ENCODE measurements at regions not wholly inside any gene's neighbourhood (a gene's known extent, or its start where the extent isn't known, plus 50 kb on each side); places are given as distances from the start of the nearest gene placed in this dataset.
"Not testable (repeated sequence)": the region's sequence is repeated elsewhere in the genome, so short reads cannot be mapped to it uniquely, and the experiment has no call there.

GRCh38 chr4:189547559-189547958 lies 393.1 kb upstream of the FRG1 start:
- no peaks in the 10 kb centered on the region for H3K4me1 ChIP-seq (ENCODE audit: control insufficient read depth in 1 of 2, low read depth in 2 of 2)
- DNase-seq (ENCODE audit: low spot score) (no peak), ATAC-seq (ENCODE audit: insufficient number of reproducible peaks, low FRiP score, low read depth) (no peak)
- H3K36me3 ChIP-seq = no peaks in the 10 kb centered on the region
- H3K27ac ChIP-seq = no peak overlapping the region
- H3K9me3 ChIP-seq = no peaks in the 10 kb centered on the region
- no peak overlapping the region for H3K4me3 ChIP-seq
- H3K27me3 ChIP-seq (replicated peaks; ENCODE audit: insufficient read depth) = no peaks in the 10 kb centered on the region
- TF ChIP-seq CTCF (IDR thresholded peaks at IDR 0.05) = no peak

GRCh38 chr4:189548484-189549125 lies 392.1 kb upstream of the FRG1 start:
- H3K36me3 ChIP-seq = no peaks in the 10 kb centered on the region
- DNase-seq (ENCODE audit: low spot score) (no peak), ATAC-seq (ENCODE audit: insufficient number of reproducible peaks, low FRiP score, low read depth) (no peak)
- H3K4me1 ChIP-seq (ENCODE audit: control insufficient read depth in 1 of 2, low read depth in 2 of 2) = no peaks in the 10 kb centered on the region
- no peaks in the 10 kb centered on the region for H3K9me3 ChIP-seq
- no peak overlapping the region for H3K27ac ChIP-seq
- H3K27me3 ChIP-seq (replicated peaks; ENCODE audit: insufficient read depth) = no peaks in the 10 kb centered on the region
- no peak for TF ChIP-seq CTCF (IDR thresholded peaks at IDR 0.05)
- no peak overlapping the region for H3K4me3 ChIP-seq

GRCh38 chr4:189551931-189552670 lies 388.6 kb upstream of the FRG1 start:
- H3K4me3 ChIP-seq; H3K9me3 ChIP-seq; H3K36me3 ChIP-seq; H3K27me3 ChIP-seq (replicated peaks; ENCODE audit: insufficient read depth); H3K4me1 ChIP-seq (ENCODE audit: control insufficient read depth in 1 of 2, low read depth in 2 of 2); H3K27ac ChIP-seq; ATAC-seq (ENCODE audit: insufficient number of reproducible peaks, low FRiP score, low read depth); DNase-seq (ENCODE audit: low spot score): not testable (repeated sequence)

- H3K27ac ChIP-seq; DNase-seq (ENCODE audit: low spot score); ATAC-seq (ENCODE audit: insufficient number of reproducible peaks, low FRiP score, low read depth); H3K4me1 ChIP-seq (ENCODE audit: control insufficient read depth in 1 of 2, low read depth in 2 of 2); H3K27me3 ChIP-seq (replicated peaks; ENCODE audit: insufficient read depth); H3K9me3 ChIP-seq; H3K36me3 ChIP-seq; H3K4me3 ChIP-seq: not testable (repeated sequence)
These were observed 380.1 kb upstream of the FRG1 start for GRCh38 chr4:189560605-189561004.

GRCh38 chr4:189563751-189564150 lies 376.9 kb upstream of the FRG1 start:
- H3K36me3 ChIP-seq; H3K4me3 ChIP-seq; ATAC-seq (ENCODE audit: insufficient number of reproducible peaks, low FRiP score, low read depth); H3K27ac ChIP-seq; H3K4me1 ChIP-seq (ENCODE audit: control insufficient read depth in 1 of 2, low read depth in 2 of 2); H3K9me3 ChIP-seq; H3K27me3 ChIP-seq (replicated peaks; ENCODE audit: insufficient read depth); DNase-seq (ENCODE audit: low spot score): not testable (repeated sequence)

GRCh38 chr4:189566271-189566670 lies 374.4 kb upstream of the FRG1 start:
- ATAC-seq (ENCODE audit: insufficient number of reproducible peaks, low FRiP score, low read depth); H3K27ac ChIP-seq; H3K9me3 ChIP-seq; H3K36me3 ChIP-seq; H3K27me3 ChIP-seq (replicated peaks; ENCODE audit: insufficient read depth); H3K4me1 ChIP-seq (ENCODE audit: control insufficient read depth in 1 of 2, low read depth in 2 of 2); H3K4me3 ChIP-seq; DNase-seq (ENCODE audit: low spot score): not testable (repeated sequence)

GRCh38 chr4:189566900-189567299 lies 373.8 kb upstream of the FRG1 start:
- not testable (repeated sequence) for H3K4me3 ChIP-seq; H3K4me1 ChIP-seq (ENCODE audit: control insufficient read depth in 1 of 2, low read depth in 2 of 2); H3K27ac ChIP-seq; DNase-seq (ENCODE audit: low spot score); ATAC-seq (ENCODE audit: insufficient number of reproducible peaks, low FRiP score, low read depth); H3K9me3 ChIP-seq; H3K36me3 ChIP-seq; H3K27me3 ChIP-seq (replicated peaks; ENCODE audit: insufficient read depth)

GRCh38 chr4:189579645-189580044 lies 361.0 kb upstream of the FRG1 start:
- not testable (repeated sequence) for ATAC-seq (ENCODE audit: insufficient number of reproducible peaks, low FRiP score, low read depth); H3K4me1 ChIP-seq (ENCODE audit: control insufficient read depth in 1 of 2, low read depth in 2 of 2); H3K27me3 ChIP-seq (replicated peaks; ENCODE audit: insufficient read depth); H3K9me3 ChIP-seq; DNase-seq (ENCODE audit: low spot score); H3K36me3 ChIP-seq; H3K27ac ChIP-seq; H3K4me3 ChIP-seq

- DNase-seq (ENCODE audit: low spot score); H3K4me1 ChIP-seq (ENCODE audit: control insufficient read depth in 1 of 2, low read depth in 2 of 2); ATAC-seq (ENCODE audit: insufficient number of reproducible peaks, low FRiP score, low read depth); H3K27me3 ChIP-seq (replicated peaks; ENCODE audit: insufficient read depth); H3K36me3 ChIP-seq; H3K27ac ChIP-seq; H3K4me3 ChIP-seq; H3K9me3 ChIP-seq: not testable (repeated sequence)
These were observed 353.6 kb upstream of the FRG1 start for GRCh38 chr4:189586908-189587632.

- H3K36me3 ChIP-seq; H3K9me3 ChIP-seq; H3K27ac ChIP-seq; DNase-seq (ENCODE audit: low spot score); H3K4me1 ChIP-seq (ENCODE audit: control insufficient read depth in 1 of 2, low read depth in 2 of 2); H3K27me3 ChIP-seq (replicated peaks; ENCODE audit: insufficient read depth); H3K4me3 ChIP-seq; ATAC-seq (ENCODE audit: insufficient number of reproducible peaks, low FRiP score, low read depth): not testable (repeated sequence)
These were observed 351.5 kb upstream of the FRG1 start for GRCh38 chr4:189589201-189589600.
